MM.1S (cell line): ENCODE measurements at regions not wholly inside any gene's neighbourhood (a gene's known extent, or its start where the extent isn't known, plus 50 kb on each side); places are given as distances from the start of the nearest gene placed in this dataset.

Source experiments
- CTCF ChIP-seq: fragments of 300-600 bp; sonication (generic); IDR thresholded peaks from 2 replicates; pipeline ENCODE4 v1.5.1; 2016; ENCODE audit warnings: antibody characterized with exemption, low read length, mixed read lengths
- EZH2 ChIP-seq: fragments of 300-600 bp; sonication (generic); optimal IDR thresholded peaks from 2 replicates; pipeline ENCODE3; 2017; ENCODE audit warnings: low read depth, mild to moderate bottlenecking, antibody characterized with exemption, low read length, mixed read lengths
- EZH2phosphoT487 ChIP-seq: fragments of 300-600 bp; sonication (generic); IDR thresholded peaks from 2 replicates; pipeline ENCODE4 v1.6.1; 2018; ENCODE audit warnings: antibody characterized with exemption, low read length

- no peak for TF ChIP-seq CTCF
- no peak for TF ChIP-seq EZH2
- no peak for TF ChIP-seq EZH2phosphoT487
These were observed 52.0 kb downstream of the ZC3H11B start for GRCh38 chr1:219560856-219561255.
